IMR-90 (cell line): ENCODE measurements at regions not wholly inside any gene's neighbourhood (a gene's known extent, or its start where the extent isn't known, plus 50 kb on each side); places are given as distances from the start of the nearest gene placed in this dataset.

Experiments
- BHLHE40 ChIP-seq: fragments of 150-350 bp; IDR thresholded peaks from 2 replicates; pipeline ENCODE4 v1.6.1; 2016; ENCODE audit warnings: mild to moderate bottlenecking, low read depth, low read length
- CEBPB ChIP-seq: IDR thresholded peaks from 2 replicates; pipeline ENCODE4 v1.6.1; 2012; ENCODE audit warnings: low read depth, low read length, improper control_type of control experiment
- MXI1 ChIP-seq: IDR thresholded peaks from 2 replicates; pipeline ENCODE4 v1.6.1; 2012; ENCODE audit warnings: low read depth, mild to moderate bottlenecking, low read length, moderate library complexity, borderline replicate concordance
- POLR2A ChIP-seq: IDR thresholded peaks from 2 replicates; pipeline ENCODE4 v1.6.1; 2012; ENCODE audit warnings: mild to moderate bottlenecking, low read depth, low read length
- RAD21 ChIP-seq: IDR thresholded peaks from 2 replicates; pipeline ENCODE4 v1.6.1; 2012; ENCODE audit warnings: low read length, improper control_type of control experiment
- SMC3 ChIP-seq: fragments of 150-350 bp; IDR thresholded peaks from 2 replicates; pipeline ENCODE4 v1.6.1; 2016; ENCODE audit warnings: low read depth, mild to moderate bottlenecking, antibody characterized with exemption, low read length, moderate library complexity
- TF ChIP-seq, protein P1 (sequence below): conservative IDR thresholded peaks from 2 replicates; pipeline ENCODE4 v1.5.1; 2012; ENCODE audit warnings: mild to moderate bottlenecking, low read depth, low read length, improper control_type of control experiment

DNA sequence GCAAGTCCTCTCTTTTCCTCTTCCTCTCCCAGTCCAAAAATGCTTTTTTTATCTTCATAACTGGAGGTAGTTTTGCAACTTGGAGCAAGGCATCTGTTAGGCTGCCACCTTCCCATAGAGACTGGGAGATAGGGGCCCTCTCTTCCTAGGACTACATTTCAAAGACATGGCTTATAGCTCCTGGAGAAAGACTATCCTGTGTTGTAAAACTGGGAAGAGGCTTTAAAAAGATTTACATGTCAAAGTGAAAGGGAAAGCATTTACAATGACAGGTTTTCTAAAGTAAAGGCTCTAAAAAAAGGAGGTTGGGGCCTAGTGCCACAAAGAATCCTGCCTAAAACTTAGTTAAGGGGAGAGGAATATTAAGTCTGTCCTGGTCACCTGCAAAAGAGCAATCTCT lies 82.2 kb upstream of the SEMA3E start:
- TF ChIP-seq, protein P1, sequence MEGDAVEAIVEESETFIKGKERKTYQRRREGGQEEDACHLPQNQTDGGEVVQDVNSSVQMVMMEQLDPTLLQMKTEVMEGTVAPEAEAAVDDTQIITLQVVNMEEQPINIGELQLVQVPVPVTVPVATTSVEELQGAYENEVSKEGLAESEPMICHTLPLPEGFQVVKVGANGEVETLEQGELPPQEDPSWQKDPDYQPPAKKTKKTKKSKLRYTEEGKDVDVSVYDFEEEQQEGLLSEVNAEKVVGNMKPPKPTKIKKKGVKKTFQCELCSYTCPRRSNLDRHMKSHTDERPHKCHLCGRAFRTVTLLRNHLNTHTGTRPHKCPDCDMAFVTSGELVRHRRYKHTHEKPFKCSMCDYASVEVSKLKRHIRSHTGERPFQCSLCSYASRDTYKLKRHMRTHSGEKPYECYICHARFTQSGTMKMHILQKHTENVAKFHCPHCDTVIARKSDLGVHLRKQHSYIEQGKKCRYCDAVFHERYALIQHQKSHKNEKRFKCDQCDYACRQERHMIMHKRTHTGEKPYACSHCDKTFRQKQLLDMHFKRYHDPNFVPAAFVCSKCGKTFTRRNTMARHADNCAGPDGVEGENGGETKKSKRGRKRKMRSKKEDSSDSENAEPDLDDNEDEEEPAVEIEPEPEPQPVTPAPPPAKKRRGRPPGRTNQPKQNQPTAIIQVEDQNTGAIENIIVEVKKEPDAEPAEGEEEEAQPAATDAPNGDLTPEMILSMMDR = no peak
- TF ChIP-seq BHLHE40 (no peak), SMC3 (no peak), POLR2A (no peak), CEBPB (no peak), RAD21 (no peak), MXI1 (no peak)
